ENCODE measurements at regions not wholly inside any gene's neighbourhood (a gene's known extent, or its start where the extent isn't known, plus 50 kb on each side); places are given as distances from the start of the nearest gene placed in this dataset.
"Not testable (repeated sequence)": the region's sequence is repeated elsewhere in the genome, so short reads cannot be mapped to it uniquely, and the experiment has no call there.

DNA sequence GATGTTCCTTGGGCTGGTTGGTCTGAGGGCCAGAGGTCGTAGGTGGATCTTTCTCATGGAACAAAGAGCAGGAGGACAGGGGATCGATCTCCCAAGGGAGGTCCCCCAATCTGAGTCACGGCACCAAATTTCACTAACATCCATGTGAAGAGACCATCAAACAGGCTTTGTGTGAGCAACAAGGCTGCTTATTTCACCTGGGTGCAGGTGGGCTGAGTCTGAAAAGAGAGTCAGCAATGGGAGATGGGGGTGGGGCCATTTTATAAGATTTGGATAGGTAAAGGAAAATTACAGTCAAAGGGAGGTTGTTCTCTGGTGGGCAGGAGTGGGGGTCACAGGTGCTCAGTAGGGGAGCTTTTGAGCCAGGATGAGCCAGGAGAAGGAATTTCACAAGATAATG, 334.0 kb upstream of the HTR1E start:
- not testable (repeated sequence) for DNase-seq

DNA sequence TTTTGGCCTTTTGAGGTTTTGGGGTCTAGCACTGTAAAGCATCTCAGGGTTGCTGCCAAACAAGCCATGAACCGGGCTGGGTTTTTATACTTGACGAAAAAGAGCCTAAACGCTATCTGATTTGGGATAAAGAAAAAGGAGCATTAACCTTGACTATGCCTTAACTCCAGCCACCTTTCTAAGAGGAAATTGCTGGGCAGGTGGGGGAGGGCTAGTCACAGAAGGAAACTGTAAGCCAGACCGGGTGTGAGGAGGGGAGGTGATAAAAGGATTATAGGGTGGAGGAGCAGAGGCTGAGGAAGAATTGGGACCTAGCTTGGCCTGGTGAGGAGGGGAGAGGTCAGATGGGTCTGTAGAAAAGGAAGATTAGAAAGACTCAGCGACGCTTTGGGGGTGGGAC, 335.2 kb upstream of the HTR1E start:
- DNase-seq = not testable (repeated sequence)

DNA sequence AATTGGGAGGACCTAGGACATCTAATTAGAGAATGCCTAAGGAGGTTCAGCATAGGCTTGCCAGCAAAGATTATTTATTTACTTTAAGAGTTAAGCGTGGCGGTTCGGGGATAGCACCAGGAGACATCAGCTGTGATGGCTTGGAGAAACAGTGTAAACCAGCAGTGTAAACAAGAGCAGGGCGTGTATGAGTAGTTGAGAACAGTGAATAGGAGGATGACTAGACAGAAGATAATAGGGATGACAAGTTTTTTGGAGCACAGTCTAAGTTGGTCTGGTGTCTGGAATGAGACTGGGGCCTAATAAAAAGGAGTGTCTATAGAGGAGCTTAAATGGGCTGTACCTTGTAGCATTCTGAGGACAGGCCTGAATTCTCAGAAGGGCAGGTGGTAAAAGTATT, 338.4 kb upstream of the HTR1E start:
- not testable (repeated sequence) for DNase-seq

DNA sequence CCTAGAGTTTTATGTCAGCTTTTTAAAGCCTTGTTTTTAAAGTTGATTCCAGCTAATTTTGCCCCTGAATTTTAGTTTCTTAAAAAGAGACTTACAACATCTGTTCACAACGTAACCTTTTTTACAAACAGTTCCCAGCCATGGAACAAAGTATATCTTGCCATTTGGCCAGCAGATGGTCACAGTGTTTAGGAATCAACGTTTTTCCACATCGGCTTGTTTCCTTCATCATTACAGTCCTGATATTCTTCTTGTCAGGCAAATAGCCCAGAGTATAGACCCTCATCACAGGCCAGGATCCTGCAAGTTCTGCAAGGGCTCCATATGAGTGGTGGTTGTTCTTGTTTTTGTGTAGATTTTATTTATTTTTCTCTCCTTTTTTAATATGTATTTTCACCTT, 341.7 kb upstream of the HTR1E start:
- no peak for DNase-seq

DNA sequence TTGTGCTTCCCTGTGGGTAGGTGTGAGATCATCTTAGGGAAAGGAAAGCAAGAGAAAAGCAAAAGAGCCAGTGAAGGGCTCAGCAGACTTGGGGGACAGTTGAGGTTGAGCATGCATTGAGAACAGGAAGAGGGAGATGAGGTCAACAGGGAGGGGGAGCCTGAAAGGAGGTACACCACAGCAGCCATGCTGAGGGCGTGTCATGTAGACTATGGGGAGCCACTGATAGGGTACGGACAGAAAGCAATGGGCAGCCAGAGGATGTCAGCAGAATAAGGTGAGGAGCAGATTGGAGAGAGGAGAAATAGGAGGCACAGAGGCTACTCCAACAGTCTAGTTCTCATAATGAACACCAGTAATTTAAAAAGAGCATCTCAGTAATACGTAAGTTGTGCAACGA, 351.1 kb upstream of the HTR1E start:
- no peak for DNase-seq

DNA sequence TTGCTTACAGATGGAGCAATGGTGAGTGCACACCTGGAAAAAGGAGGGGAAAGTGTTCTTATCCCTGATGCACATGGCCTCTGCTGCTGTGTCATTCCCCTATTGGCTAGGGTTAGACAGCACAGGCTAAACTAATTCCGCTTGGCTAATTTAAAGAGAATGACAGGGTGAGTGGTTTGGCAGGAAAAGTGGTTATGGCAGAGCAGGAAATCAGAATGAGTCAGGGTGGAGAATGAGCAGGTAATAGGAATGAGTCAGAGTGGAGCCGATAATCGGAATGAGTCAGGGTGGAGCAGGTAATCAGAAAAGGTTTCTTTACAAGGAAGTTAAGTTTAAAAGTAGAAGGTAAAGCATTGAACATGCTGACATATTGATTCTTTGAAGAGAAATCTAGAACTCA, 355.5 kb upstream of the HTR1E start:
- DNase-seq = no peak

DNA sequence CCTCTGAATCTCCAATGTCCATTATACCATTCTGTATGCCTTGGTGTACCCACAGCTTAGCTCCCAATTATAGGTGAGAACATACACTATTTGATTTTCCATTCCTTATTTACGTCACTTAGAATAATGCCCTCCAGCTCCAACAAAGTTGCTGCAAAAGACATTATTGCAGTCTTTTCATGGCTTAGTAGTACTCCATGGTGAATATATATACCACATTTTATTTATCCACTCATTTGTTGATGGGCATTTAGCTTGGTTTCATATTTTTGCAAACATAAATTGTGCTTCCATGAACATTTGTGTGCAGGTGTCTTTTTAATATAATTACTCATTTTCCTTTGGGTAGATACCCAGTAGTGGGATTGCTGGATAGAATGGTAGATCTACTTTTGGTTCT, 374.1 kb upstream of the HTR1E start:
- DNase-seq = no peak

DNA sequence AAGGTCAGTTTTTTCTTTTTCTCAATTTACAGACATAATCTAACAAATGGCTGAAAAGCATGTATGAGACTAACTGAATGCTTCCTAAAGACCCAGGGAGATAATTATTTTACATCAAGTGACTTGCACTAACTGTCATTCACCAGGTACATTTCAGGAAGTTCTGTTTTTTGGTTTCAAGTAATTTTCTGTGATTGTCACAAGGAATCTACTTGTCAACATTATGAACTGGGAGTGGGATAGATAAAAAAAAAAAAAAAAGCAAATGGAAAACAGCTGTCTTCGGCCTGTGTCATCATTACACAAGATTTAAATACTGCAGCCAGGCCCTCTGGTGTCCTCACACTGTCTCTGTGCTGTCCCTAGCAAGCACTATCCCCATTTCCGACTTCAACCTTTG, 379.0 kb upstream of the HTR1E start:
- no peak for DNase-seq

DNA sequence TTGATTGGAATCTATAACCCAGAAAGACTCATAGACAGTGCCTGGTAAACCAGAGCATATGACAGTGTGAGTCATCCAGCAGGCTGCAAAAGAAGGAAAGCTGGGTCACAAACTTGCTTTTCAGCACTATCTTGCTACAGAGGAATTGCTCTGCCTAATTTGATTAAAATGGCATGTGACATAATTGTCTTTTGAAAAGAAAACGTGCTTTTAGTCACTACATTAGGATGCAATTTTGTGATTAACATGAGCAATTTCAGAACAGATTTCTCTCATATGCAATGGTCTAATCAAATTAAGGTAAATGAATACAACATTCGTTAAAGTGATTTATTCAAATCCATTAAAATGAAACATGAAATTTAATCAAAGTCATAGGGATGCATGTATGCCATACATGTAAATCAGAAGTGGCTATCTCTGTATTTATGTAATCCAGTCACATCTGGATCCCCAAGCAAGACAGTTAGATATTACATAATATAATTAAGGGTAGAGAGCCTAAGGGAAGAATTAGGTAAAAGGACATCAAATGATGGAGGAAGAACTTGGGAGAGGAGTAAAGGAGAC, 400.0 kb upstream of the HTR1E start:
- DNase-seq = no peak

DNA sequence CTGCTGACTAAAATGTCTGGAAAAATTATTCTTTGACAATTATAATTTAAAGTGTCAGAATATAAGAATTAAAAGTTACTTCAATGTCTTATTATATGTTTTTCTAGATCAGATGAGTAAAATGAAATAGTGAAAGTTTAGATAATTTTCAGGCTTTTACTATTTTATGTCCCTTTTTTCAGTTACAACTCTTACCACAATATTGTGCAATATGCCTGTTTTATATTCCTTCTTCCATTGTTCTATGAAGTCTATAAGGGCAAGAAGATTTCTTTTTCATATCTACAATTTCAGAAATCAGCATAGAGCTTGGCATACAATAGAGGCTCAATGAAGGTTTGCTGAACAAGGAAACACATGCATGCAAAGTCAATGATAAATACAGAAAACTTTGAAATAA, 401.2 kb upstream of the HTR1E start:
- no peak for DNase-seq

DNA sequence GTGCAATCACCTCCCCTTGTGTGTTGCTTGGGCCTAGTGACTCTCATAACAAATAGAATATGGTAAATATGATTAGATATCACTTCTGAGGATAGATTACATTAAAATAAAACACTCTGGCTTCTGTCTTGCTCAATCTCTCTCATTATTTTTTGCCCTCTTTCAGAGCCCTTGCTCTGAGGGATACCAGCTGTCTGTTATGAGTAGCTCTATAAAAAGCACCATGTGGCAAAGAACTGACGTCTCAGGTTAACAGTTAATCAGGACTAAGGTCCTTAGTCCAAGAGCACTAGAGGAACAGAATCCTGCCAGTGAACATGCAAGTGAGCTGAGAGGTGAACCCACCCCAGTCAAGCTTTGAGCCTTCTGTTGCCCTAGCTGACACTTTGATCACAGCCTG, 402.2 kb upstream of the HTR1E start:
- DNase-seq = no peak

DNA sequence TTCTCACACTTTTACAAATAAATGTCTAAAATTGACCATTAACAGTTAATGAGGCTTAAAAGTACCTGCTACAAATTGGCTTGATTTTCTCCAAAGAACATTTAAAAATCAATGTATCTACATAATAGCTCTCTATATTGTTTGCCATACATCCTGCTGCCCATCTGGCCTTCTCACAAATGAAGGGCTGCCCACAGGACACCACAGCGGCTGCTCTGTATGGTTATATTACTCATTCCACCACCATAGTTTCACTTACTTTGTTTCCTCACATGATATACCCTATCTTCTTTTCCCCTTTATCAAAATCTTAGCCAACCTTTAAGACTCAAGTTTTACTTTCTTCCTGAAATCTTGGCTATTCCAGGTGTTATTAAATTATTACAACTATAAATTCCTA, 407.7 kb upstream of the HTR1E start:
- DNase-seq = no peak

DNA sequence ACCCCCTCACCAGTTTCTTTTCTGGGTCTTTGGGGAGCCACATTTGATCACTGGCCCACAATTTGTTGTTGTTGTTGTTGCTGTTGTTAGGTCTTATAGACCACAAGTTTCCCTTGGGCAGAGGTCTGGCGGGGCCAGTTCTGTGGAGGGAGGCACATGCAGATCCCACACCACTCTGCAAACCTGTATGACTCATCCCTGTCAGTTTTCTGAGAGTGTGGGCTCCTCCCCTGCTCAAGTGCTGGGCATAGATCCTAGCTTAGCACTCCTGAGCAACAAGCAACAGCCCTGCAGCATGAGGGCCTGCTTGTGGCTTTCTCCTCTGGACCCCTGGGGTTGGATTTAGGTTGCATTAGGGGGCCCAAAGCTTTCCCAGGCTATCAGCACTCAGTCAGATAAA, 411.1 kb upstream of the HTR1E start:
- no peak for DNase-seq

DNA sequence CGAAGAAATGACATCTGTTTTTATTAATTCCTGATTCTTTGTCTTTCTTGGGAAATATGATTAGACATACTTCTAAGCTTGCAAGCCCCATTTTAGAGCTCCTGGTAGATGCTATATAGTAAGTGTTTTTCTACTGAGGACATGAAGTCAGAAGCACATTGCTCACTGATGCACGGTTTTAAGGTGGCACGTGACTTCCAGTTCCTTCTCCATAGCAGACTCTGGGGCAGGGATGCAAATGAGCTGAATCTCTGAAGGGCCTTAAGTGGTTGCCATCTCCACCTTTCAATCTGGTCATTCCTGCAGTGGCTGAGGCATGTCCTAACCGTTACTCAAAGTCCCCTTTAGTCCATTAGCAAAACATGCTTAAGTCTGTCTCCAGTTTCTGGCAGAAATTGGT, 421.2 kb upstream of the HTR1E start:
- no peak for DNase-seq

DNA sequence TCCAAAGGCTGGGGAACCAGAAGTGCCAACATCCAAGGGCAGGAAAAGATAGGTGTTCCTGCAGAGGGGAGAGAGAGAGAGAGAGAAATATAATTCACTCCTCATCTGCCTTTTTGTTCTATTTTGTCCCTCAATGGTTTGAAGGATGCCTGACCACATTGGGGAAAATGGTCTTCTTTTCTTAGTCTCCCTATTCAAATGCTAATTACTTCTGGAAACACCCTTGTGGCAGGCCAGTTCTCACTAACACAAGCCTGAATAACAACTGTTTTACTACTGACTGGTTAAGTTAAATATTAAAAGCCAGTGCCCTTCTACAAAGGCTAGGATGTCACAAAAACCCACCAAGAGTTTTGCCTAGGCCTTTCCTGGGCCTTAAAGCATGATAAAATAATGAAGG, 425.4 kb upstream of the HTR1E start:
- DNase-seq = no peak

DNA sequence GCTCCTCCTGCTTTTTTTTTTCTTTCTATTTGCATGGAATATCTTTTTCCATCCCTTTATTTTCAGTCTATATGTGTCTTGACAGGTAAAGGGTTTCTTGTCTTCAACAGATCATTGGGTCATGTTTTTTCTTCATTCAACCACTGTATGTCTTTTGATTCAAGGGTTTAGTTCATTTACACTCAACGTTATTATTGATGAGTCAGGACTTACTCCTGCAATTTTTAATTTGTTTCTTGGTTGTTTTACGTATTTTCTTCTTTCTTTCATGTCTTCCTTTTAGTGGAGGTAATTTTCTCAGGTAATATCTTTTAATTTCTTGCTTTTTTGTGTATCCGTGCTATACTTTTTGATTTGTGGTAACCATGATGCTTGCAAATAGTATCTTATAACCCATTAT, 429.1 kb upstream of the HTR1E start:
- DNase-seq = no peak

DNA sequence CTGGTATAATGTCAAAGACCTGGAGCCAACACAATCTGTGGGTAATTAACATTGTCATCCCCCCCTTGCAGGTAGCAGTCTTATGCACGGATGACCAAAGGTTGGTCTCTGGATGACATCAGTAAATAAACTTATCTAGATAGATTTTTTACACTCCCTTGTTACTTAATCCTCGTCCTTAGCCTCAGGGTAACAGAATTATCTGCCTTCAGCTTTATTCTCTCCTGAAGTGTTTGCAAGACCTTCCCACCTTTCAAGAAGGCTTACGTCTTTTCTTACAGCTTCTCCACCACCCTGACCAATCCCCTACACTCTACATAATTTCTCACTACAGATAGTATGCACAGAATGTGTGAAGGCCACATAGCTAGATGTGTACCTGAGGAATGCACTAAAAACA, 434.8 kb upstream of the HTR1E start:
- no peak for DNase-seq

DNA sequence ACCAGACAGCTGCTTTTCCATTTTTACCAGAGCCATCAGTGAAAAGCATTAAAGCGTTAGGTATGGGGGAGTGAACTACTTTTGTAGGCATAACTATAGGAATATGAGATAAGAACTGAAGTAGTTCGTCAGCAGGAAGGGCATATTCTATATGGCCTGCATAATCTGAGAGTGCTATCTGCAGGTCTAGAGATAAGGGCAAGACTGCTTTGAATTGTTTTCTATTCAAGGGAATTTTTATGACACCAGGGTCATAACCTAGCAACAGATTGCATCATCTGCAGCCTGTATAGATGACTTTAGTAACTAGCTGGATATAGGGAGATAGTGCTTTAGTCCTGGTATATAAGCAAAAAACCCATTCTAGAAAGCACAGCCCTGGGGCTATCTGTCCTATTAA, 437.3 kb upstream of the HTR1E start:
- DNase-seq = no peak

DNA sequence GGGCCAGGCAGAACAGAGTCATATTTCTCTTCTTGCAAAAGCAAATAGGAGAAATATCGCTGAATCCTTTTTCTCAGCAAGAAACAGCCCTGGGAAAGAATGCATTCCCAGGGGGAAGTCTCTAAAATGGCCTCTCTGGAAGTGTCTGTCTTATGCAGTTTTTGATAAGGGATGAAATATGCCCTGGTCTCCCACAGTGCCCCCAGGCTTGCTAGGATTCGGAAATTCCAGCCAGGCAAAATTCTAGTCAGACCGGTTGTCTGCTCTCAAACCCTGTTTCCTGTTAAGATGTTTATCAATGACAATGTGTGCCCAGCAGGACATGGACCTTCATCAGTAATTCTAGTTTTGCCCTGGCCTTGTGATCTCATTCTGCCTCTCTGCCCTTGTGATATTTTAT, 448.3 kb upstream of the HTR1E start:
- not testable (repeated sequence) for DNase-seq

DNA sequence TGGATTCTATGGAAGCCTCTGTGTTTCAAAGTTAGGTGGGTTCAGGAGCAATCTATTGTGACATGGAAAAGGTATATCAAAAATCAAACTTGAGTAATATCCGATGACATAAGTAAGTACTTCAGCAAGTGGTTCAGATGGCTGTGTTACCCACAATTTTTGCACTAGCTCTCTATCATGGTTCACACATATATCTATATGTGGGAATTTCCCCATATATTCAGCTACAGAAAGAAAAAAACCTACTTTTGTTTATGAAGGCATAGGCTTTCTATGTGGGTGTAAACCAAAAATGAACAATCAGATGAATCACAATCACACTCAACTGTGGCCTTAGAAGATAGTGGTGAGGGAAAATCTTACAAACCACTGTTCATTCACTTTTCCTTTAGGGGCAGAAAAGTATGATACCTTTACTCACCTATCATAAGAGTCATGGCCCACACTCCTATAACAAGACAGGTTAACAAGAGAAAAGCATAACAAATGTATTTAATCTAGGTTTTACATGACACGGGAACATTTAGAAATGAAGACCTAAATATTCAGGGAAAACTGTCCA, 449.6 kb upstream of the HTR1E start:
- no peak for DNase-seq

DNA sequence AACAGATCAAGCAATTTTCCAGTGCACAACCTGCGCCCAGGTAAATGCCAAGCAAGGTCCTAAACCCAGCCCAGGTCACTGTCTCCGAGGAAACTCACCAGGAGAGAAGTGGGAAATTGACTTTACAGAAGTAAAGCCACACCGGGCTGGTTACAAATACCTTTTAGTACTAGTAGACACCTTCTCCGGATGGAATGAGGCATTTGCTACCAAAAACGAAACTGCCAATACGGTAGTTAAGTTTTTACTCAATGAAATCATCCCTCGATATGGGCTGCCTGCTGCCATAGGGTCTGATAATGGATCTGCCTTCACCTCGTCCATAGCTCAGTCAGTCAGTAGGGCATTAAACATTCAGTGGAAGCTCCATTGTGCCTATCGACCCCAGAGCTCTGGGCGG, 459.0 kb upstream of the HTR1E start:
- not testable (repeated sequence) for DNase-seq

DNA sequence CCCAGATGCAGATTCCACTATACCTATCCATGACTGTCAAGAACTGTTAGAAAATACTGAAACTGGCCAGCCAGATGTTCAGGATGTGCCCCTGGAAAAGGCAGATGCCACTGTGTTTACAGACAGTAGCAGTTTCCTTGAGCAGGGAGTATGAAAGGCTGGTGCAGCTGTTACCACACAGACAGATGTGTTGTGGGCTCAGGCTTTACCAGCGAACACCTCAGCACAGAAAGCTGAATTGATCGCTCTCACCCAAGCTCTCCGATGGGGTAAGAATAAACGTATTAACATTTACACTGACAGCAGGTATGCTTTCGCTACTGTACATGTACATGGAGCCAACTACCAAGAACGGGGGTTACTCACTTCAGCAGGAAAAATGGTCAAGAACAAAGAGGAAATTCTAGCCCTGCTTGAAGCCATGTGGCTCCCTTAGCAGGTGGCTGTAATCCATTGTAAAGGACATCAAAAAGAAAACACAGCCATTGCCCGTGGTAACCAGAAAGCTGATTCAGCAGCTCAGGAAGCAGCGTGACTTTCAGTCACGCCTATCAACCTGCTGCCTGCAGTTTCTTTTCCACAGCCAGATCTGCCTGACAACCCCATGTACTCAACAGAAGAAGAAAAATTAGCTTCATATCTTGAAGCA, 459.7 kb upstream of the HTR1E start:
- DNase-seq = no peak

DNA sequence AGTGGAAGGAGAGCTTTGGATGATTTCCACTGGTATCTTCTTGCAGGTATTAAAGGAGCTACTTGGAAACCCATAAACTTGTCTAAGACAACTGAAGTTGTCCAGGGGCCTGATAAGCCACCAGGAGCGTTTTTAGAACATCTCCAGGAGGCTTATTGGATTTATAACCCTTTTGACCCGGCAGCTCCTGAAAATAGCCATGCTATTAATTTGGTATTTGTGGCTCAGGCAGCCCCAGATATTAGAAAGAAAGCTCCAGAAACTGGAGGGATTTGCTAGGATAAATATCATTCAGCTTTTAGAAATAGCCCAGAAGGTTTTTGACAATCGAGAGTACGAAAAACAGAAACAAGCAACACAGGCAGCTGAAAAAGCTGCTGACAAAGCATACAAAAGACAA, 461.0 kb upstream of the HTR1E start:
- DNase-seq = no peak

DNA sequence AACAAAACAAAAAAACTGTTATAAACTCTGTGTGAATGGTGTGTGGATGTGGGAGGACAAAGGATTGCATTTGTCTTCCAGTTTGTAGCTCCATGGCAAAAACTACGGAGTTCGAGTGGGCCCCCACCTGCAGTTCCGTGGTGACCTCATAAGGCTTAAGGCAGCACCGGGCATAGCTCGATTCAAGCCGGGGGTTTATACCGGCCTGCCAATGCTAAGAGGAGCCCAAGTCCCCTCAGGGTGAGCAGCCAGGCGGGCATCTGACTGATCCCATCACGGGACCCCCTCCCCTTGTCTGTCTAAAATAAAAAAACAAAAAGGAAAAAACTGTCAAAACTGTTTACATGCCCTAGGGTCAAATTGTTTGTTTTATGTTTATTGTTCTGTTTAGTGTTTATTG, 463.2 kb upstream of the HTR1E start:
- DNase-seq = no peak

DNA sequence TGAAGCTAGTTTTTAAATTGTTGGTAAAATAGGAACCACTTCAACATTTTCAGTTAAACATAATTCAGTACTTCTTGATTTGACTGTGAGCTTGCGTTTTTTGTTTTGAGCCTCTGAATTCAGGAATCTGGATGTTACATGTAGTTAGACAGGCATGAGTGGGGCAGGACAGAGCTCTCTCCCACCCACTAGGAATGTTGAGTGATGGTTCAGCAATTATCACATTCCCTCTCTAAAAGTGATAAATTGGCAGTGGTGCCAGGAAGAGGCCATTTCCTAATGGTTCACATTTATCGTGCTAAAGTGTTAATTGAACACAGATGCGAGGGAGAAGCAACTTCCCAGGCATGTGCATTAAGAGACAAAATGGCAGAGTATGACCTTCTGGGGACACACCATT, 465.5 kb upstream of the HTR1E start:
- no peak for DNase-seq

Measured in hematopoietic multipotent progenitor cell treated with erythropoietin and hydrocortisone succinate and interleukin-3 and kit ligand, for 4 days (in vitro differentiated cells).